SK-N-SH (cell line): ENCODE measurements at regions not wholly inside any gene's neighbourhood (a gene's known extent, or its start where the extent isn't known, plus 50 kb on each side); places are given as distances from the start of the nearest gene placed in this dataset.
"Not testable (repeated sequence)": the region's sequence is repeated elsewhere in the genome, so short reads cannot be mapped to it uniquely, and the experiment has no call there.

ENCODE experiments used
- EP300 ChIP-seq, 2 experiments: IDR thresholded peaks; 2 replicates each; pipeline versions ENCODE4 v1.4.0 to v1.6.1; 2012; ENCODE audit warnings: borderline replicate concordance in 1 of 2, low read depth in 1 of 2, low read length in 1 of 2
- IRF3 ChIP-seq: fragments of 150-350 bp; IDR thresholded peaks from 2 replicates; pipeline ENCODE4 v1.6.1; 2016; ENCODE audit warnings: mild to moderate bottlenecking, low read depth, low read length
- POLR2AphosphoS5 ChIP-seq: IDR thresholded peaks from 2 replicates; pipeline ENCODE4 v1.6.1; 2012; ENCODE audit warnings: low read depth, low read length
- RAD21 ChIP-seq: IDR thresholded peaks from 2 replicates; pipeline ENCODE4 v1.6.1; 2012; ENCODE audit warnings: mild to moderate bottlenecking, low read length
- TAF1 ChIP-seq: IDR thresholded peaks from 2 replicates; pipeline ENCODE4 v1.6.1; 2012; ENCODE audit warnings: low read depth, mild to moderate bottlenecking, low read length, moderate library complexity, borderline replicate concordance
- TF ChIP-seq, protein P1 (sequence below): IDR thresholded peaks from 2 replicates; pipeline ENCODE4 v1.4.0; 2012; ENCODE audit warnings: low read depth
- TF ChIP-seq, protein P2 (sequence below): fragments of 200-600 bp; sonication (generic); IDR thresholded peaks from 2 replicates; pipeline ENCODE4 v1.6.1; 2017; ENCODE audit warnings: antibody characterized with exemption, mild to moderate bottlenecking, moderate library complexity

- TF ChIP-seq, protein P1, sequence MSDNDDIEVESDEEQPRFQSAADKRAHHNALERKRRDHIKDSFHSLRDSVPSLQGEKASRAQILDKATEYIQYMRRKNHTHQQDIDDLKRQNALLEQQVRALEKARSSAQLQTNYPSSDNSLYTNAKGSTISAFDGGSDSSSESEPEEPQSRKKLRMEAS, result not testable (repeated sequence)
- TF ChIP-seq, protein P2, sequence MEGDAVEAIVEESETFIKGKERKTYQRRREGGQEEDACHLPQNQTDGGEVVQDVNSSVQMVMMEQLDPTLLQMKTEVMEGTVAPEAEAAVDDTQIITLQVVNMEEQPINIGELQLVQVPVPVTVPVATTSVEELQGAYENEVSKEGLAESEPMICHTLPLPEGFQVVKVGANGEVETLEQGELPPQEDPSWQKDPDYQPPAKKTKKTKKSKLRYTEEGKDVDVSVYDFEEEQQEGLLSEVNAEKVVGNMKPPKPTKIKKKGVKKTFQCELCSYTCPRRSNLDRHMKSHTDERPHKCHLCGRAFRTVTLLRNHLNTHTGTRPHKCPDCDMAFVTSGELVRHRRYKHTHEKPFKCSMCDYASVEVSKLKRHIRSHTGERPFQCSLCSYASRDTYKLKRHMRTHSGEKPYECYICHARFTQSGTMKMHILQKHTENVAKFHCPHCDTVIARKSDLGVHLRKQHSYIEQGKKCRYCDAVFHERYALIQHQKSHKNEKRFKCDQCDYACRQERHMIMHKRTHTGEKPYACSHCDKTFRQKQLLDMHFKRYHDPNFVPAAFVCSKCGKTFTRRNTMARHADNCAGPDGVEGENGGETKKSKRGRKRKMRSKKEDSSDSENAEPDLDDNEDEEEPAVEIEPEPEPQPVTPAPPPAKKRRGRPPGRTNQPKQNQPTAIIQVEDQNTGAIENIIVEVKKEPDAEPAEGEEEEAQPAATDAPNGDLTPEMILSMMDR, result not testable (repeated sequence)
- not testable (repeated sequence) for TF ChIP-seq POLR2AphosphoS5; IRF3; TAF1; EP300 (IDR thresholded peaks at IDR 0.05; ENCODE audit: borderline replicate concordance in 1 of 2, low read depth in 1 of 2, low read length in 1 of 2); RAD21
Observed at GRCh38 chr1:196031387-196031786, 576.9 kb downstream of the KCNT2 start.
